HEK293 (cell line): ENCODE measurements at regions not wholly inside any gene's neighbourhood (a gene's known extent, or its start where the extent isn't known, plus 50 kb on each side); places are given as distances from the start of the nearest gene placed in this dataset.

Source experiments
- CTCF ChIA-PET: fragments of 350-600 bp; formaldehyde crosslinking; extraction: SDS; loops from one replicate; lab custom pipeline; 2021; ENCODE audit warnings: antibody characterized with exemption; lab: Yijun Ruan, JAX
- POLR2A ChIA-PET: fragments of 300-600 bp; formaldehyde crosslinking; extraction: SDS; loops from one replicate; lab custom pipeline; 2020; ENCODE audit warnings: antibody characterized with exemption, inconsistent platforms; lab: Yijun Ruan, JAX
- H3K27ac ChIP-seq: fragments of 200-500 bp; sonication (Bioruptor generic); 2 replicates; pipeline ENCODE4 v1.5.1; 2014; ENCODE audit warnings: low read depth, low read length, control low read depth, inconsistent platforms; ENCODE audit errors: extremely low read depth
- H3K36me3 ChIP-seq, 2 experiments: fragments of 200-500 bp in 1 of 2; sonication (Bioruptor generic) in 1 of 2; 1 replicate in 1 of 2; 2 replicates in 1 of 2; pipeline ENCODE4 v1.5.1; 2014 to 2017; ENCODE audit warnings: inconsistent platforms in 2 of 2, low read length in 2 of 2; ENCODE audit not compliant: control insufficient read depth in 2 of 2, insufficient read depth in 1 of 2
- H3K4me1 ChIP-seq: fragments of 200-500 bp; sonication (Bioruptor generic); 2 replicates; pipeline ENCODE4 v1.5.1; 2014; ENCODE audit warnings: mild to moderate bottlenecking, low read length, inconsistent platforms; ENCODE audit not compliant: control insufficient read depth, insufficient read depth
- H3K4me3 ChIP-seq: 2 replicates; pipeline ENCODE4 v1.5.1; 2011; ENCODE audit warnings: low read depth, mild to moderate bottlenecking, control low read depth, low read length, moderate library complexity
- H3K9me3 ChIP-seq: fragments of 200-500 bp; sonication (Bioruptor generic); 2 replicates; pipeline ENCODE4 v1.5.1; 2014; ENCODE audit warnings: low read depth, low read length, inconsistent platforms; ENCODE audit not compliant: control insufficient read depth, insufficient read depth
- ELK4 ChIP-seq: IDR thresholded peaks from 2 replicates; pipeline ENCODE4 v1.6.1; 2011; ENCODE audit warnings: mild to moderate bottlenecking, low read depth, low read length, borderline replicate concordance
- HOXC10 ChIP-seq: sonication (generic); formaldehyde crosslinking; IDR thresholded peaks from 2 replicates; pipeline ENCODE4 v1.8.1; 2023; ENCODE audit warnings: mild to moderate bottlenecking, missing genetic modification reagents
- INSM2 ChIP-seq: fragments of 450-650 bp; formaldehyde crosslinking; IDR thresholded peaks from 2 replicates; pipeline ENCODE4 v1.5.1; 2016; ENCODE audit warnings: missing biosample characterization, missing genetic modification characterization
- REST ChIP-seq: fragments of 450-650 bp; formaldehyde crosslinking; IDR thresholded peaks from 2 replicates; pipeline ENCODE4 v1.5.1; 2016; ENCODE audit warnings: missing biosample characterization, missing genetic modification characterization
- ZFHX2 ChIP-seq: fragments of 450-650 bp; formaldehyde crosslinking; conservative IDR thresholded peaks from 2 replicates; pipeline ENCODE4 v1.5.1; 2016; ENCODE audit warnings: missing biosample characterization, missing genetic modification characterization
- ZIC2 ChIP-seq: fragments of 450-650 bp; formaldehyde crosslinking; IDR thresholded peaks from 2 replicates; pipeline ENCODE4 v1.5.1; 2016; ENCODE audit warnings: missing biosample characterization, missing genetic modification characterization
- ZNF10 ChIP-seq: fragments of 450-650 bp; formaldehyde crosslinking; IDR thresholded peaks from 2 replicates; pipeline ENCODE4 v1.5.1; 2017; ENCODE audit warnings: missing biosample characterization, missing genetic modification characterization
- ZNF274 ChIP-seq, 2 experiments: fragments of 200-500 bp in 1 of 2; fragments of 450-650 bp in 1 of 2; sonication (Bioruptor generic) in 1 of 2; formaldehyde crosslinking in 1 of 2; IDR thresholded peaks; 2 replicates each; pipeline versions ENCODE4 v1.5.1 to v1.6.1; 2014 to 2016; ENCODE audit warnings: borderline replicate concordance in 1 of 2, inconsistent platforms in 1 of 2, low read length in 1 of 2, missing biosample characterization in 1 of 2, missing genetic modification characterization in 1 of 2
- ZNF280D ChIP-seq: fragments of 450-650 bp; formaldehyde crosslinking; IDR thresholded peaks from 2 replicates; pipeline ENCODE4 v1.5.1; 2016; ENCODE audit warnings: missing biosample characterization, missing genetic modification characterization
- ZNF518A ChIP-seq: fragments of 450-650 bp; formaldehyde crosslinking; conservative IDR thresholded peaks from 2 replicates; pipeline ENCODE4 v1.5.1; 2016; ENCODE audit warnings: low read depth, missing biosample characterization, missing genetic modification characterization
- ZNF544 ChIP-seq: fragments of 450-650 bp; formaldehyde crosslinking; IDR thresholded peaks from 2 replicates; pipeline ENCODE4 v1.5.0; 2017; ENCODE audit warnings: missing biosample characterization, missing genetic modification characterization
- ZNF548 ChIP-seq: fragments of 450-650 bp; formaldehyde crosslinking; IDR thresholded peaks from 2 replicates; pipeline ENCODE4 v1.5.1; 2016; ENCODE audit warnings: missing biosample characterization, missing genetic modification characterization
- ZNF558 ChIP-seq: fragments of 450-650 bp; formaldehyde crosslinking; IDR thresholded peaks from 2 replicates; pipeline ENCODE4 v1.5.1; 2016; ENCODE audit warnings: missing biosample characterization, missing genetic modification characterization
- ZNF561 ChIP-seq: fragments of 450-650 bp; IDR thresholded peaks from 2 replicates; pipeline ENCODE4 v1.5.1; 2018; ENCODE audit warnings: missing biosample characterization, missing genetic modification characterization, borderline replicate concordance
- ZNF670 ChIP-seq: fragments of 450-650 bp; formaldehyde crosslinking; IDR thresholded peaks from 2 replicates; pipeline ENCODE4 v1.5.1; 2016; ENCODE audit warnings: missing biosample characterization, missing genetic modification characterization, low read depth
- ZNF701 ChIP-seq: fragments of 450-650 bp; formaldehyde crosslinking; IDR thresholded peaks from 2 replicates; pipeline ENCODE4 v1.5.1; 2016; ENCODE audit warnings: missing biosample characterization, missing genetic modification characterization

GRCh38 chr14:88075269-88075981, 70.5 kb downstream of the GPR65 start:
- no peak for TF ChIP-seq ZNF10 (tag by site-specific recombination)
- no peak for TF ChIP-seq INSM2 (tag by site-specific recombination)
- no peak for TF ChIP-seq ZFHX2 (tag by site-specific recombination)
- no peak for TF ChIP-seq ZNF558 (tag by site-specific recombination)
- no peak for TF ChIP-seq ZNF518A (tag by site-specific recombination)
- no peak for TF ChIP-seq ZNF280D
- no peak for TF ChIP-seq ELK4
- no peak for TF ChIP-seq HOXC10 (CRISPR knock-in tag)
- no peak for TF ChIP-seq REST (tag by site-specific recombination)
- TF ChIP-seq ZNF548 (tag by site-specific recombination): no peak
- TF ChIP-seq ZNF544 (tag by site-specific recombination): no peak
- no peak for TF ChIP-seq ZIC2
- no peak for TF ChIP-seq ZNF701 (tag by site-specific recombination)
- no peak for TF ChIP-seq ZNF670 (tag by site-specific recombination)
- no peak for TF ChIP-seq ZNF561
- no peak for TF ChIP-seq ZNF274 (IDR thresholded peaks at IDR 0.05; ENCODE audit: low read length)
- TF ChIP-seq ZNF274 (tag by site-specific recombination; IDR thresholded peaks at IDR 0.05; ENCODE audit: borderline replicate concordance): no peak
- H3K4me3 ChIP-seq: no peak overlapping the region
- H3K9me3 ChIP-seq: no peaks in the 10 kb centered on the region; the same call in 1 of the 2 replicates
- CTCF ChIA-PET: no interaction called here
- H3K36me3 ChIP-seq: no peaks in the 10 kb centered on the region
- H3K27ac ChIP-seq: no peak overlapping the region
- POLR2A ChIA-PET: no interaction called here
- no peaks in the 10 kb centered on the region for H3K4me1 ChIP-seq
